ENCODE measurements at regions not wholly inside any gene's neighbourhood (a gene's known extent, or its start where the extent isn't known, plus 50 kb on each side); places are given as distances from the start of the nearest gene placed in this dataset.

DNA sequence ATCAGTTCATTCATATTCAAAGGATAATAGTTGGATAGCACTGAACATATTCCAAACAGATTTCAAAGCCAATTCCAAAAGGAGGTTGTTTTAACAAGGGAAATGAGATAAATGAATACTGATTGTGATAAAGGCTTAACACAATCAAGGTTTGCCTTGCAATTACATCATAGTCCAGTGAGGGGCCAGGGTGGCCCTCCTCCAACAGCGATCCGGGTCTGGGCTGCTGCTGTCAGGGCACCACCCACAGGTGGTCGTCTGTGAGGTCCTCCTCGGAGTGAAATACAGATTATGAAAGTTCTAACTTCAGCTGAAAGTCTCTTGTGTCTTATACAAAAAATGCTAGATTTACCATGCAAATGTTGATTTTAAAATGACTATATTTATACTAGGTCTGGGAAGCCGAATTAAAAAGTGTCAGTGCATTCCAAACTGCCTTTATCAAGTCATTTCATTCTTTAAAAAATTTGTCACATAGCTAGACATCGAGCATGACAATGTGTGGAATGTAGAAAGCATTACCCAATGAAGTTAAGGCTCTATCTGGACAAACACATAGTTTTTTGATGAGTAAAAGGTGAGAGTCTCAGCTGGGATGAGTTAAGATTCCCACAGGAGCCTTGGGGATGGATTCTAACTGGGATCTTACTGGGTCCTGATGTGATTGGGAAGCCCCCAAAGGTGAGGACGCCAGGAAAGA, 65.9 kb upstream of the SLC22A23 start:
- H3K9me2 ChIP-seq (replicated peaks; ENCODE audit: insufficient read depth, low read length): no peaks in the 10 kb centered on the region
- no peak overlapping the region for H3K27ac ChIP-seq (ENCODE audit: low read length)
- H3K36me3 ChIP-seq (replicated peaks; ENCODE audit: insufficient read depth, low read length): no peaks in the 10 kb centered on the region
- DNase-seq: no peak
- H3K4me3 ChIP-seq (ENCODE audit: low read length): no peak overlapping the region
- no peak overlapping the region for H3K9ac ChIP-seq (ENCODE audit: low read length)
- H3K4me1 ChIP-seq (ENCODE audit: low read length): no peaks in the 10 kb centered on the region
- no peaks in the 10 kb centered on the region for H3K27me3 ChIP-seq (replicated peaks; ENCODE audit: insufficient read depth, low read length)
- TF ChIP-seq EZH2phosphoT487 (IDR thresholded peaks at IDR 0.05; ENCODE audit: low read length) (no peak), EZH2 (optimal IDR thresholded peaks at IDR 0.05; ENCODE audit: low read depth, low read length) (no peak)
- TF ChIP-seq, protein P1, sequence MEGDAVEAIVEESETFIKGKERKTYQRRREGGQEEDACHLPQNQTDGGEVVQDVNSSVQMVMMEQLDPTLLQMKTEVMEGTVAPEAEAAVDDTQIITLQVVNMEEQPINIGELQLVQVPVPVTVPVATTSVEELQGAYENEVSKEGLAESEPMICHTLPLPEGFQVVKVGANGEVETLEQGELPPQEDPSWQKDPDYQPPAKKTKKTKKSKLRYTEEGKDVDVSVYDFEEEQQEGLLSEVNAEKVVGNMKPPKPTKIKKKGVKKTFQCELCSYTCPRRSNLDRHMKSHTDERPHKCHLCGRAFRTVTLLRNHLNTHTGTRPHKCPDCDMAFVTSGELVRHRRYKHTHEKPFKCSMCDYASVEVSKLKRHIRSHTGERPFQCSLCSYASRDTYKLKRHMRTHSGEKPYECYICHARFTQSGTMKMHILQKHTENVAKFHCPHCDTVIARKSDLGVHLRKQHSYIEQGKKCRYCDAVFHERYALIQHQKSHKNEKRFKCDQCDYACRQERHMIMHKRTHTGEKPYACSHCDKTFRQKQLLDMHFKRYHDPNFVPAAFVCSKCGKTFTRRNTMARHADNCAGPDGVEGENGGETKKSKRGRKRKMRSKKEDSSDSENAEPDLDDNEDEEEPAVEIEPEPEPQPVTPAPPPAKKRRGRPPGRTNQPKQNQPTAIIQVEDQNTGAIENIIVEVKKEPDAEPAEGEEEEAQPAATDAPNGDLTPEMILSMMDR (IDR thresholded peaks at IDR 0.05; ENCODE audit: low read length): no peak
- H3F3A ChIP-seq (ENCODE audit: insufficient read depth, low read length): no peaks in the 10 kb centered on the region
- H3K79me2 ChIP-seq (ENCODE audit: low read length): no peaks in the 10 kb centered on the region
- no peak overlapping the region for H2AFZ ChIP-seq (ENCODE audit: low read length)
- H3K9me3 ChIP-seq (replicated peaks; ENCODE audit: insufficient read depth, low read length): no peaks in the 10 kb centered on the region
- H3K4me2 ChIP-seq (ENCODE audit: low read depth, low read length): no peak overlapping the region
- H4K20me1 ChIP-seq (ENCODE audit: insufficient read depth, low read length): no peaks in the 10 kb centered on the region

GRCh38 chr6:3520281-3521230, 63.7 kb upstream of the SLC22A23 start:
- H3K27me3 ChIP-seq (replicated peaks; ENCODE audit: insufficient read depth, low read length): no peaks in the 10 kb centered on the region
- H3K79me2 ChIP-seq (ENCODE audit: low read length): no peaks in the 10 kb centered on the region
- H3K4me1 ChIP-seq (ENCODE audit: low read length): no peaks in the 10 kb centered on the region
- no peak overlapping the region for H3K9ac ChIP-seq (ENCODE audit: low read length)
- H3K4me2 ChIP-seq (ENCODE audit: low read depth, low read length): no peak overlapping the region
- H3K9me2 ChIP-seq (replicated peaks; ENCODE audit: insufficient read depth, low read length): no peaks in the 10 kb centered on the region
- H3F3A ChIP-seq (ENCODE audit: insufficient read depth, low read length): no peaks in the 10 kb centered on the region
- H3K27ac ChIP-seq (ENCODE audit: low read length): no peak overlapping the region
- no peaks in the 10 kb centered on the region for H4K20me1 ChIP-seq (ENCODE audit: insufficient read depth, low read length)
- no peak overlapping the region for H3K4me3 ChIP-seq (ENCODE audit: low read length)
- no peak overlapping the region for H2AFZ ChIP-seq (ENCODE audit: low read length)
- no peaks in the 10 kb centered on the region for H3K9me3 ChIP-seq (replicated peaks; ENCODE audit: insufficient read depth, low read length)
- DNase-seq: no peak
- TF ChIP-seq EZH2phosphoT487 (IDR thresholded peaks at IDR 0.05; ENCODE audit: low read length) (no peak), EZH2 (optimal IDR thresholded peaks at IDR 0.05; ENCODE audit: low read depth, low read length) (no peak)
- TF ChIP-seq, protein P1 (IDR thresholded peaks at IDR 0.05; ENCODE audit: low read length): no peak
- no peaks in the 10 kb centered on the region for H3K36me3 ChIP-seq (replicated peaks; ENCODE audit: insufficient read depth, low read length)

DNA sequence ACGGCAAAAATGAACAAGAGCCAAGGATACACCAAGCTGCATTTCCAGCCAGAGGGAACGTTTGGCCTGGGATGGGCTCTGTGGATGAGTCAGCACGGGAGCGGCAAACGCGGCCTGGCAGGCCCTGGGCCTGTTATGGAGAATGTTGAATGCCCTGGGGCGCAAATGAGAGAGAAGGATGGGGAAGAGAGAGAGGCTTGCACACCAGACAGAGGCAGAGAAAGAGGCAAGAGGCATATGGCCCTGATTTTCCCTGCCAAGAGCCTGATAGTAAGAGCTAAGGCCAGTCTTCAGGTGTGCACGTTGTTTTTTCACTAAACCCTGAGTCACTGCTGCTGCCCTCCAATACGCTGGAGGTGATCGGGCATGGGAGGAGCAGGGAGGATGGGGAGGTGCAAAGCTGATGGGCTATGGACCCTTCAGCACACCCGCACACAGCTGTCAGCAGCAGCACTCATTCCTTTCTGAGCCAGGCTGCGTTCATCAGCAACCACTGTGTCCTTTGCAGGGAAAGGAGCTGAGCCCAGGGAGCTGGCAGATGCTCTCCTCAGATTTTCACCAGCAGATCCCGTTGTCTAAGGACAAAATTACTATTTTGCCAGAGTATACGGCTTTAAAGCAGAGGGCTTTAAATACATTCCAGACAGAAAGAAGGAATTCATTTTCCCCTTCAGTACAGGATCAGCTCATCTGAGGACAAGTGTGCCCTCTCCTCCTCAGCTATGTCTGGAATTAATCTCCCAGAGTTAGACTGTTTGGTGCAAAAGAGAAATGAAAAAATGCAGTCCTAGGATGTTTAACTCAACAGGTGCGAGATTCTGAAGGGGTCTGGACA, 61.7 kb upstream of the SLC22A23 start:
- TF ChIP-seq, protein P1 (IDR thresholded peaks at IDR 0.05; ENCODE audit: low read length): no peak
- no peak for TF ChIP-seq EZH2phosphoT487 (IDR thresholded peaks at IDR 0.05; ENCODE audit: low read length)
- no peak for TF ChIP-seq EZH2 (optimal IDR thresholded peaks at IDR 0.05; ENCODE audit: low read depth, low read length)
- Histone ChIP-seq H3K9me2 (replicated peaks; ENCODE audit: insufficient read depth, low read length) (no peaks in the 10 kb centered on the region), H3K9ac (ENCODE audit: low read length) (no peak overlapping the region), H2AFZ (ENCODE audit: low read length) (no peak overlapping the region), H3K4me3 (ENCODE audit: low read length) (no peak overlapping the region), H3K27me3 (replicated peaks; ENCODE audit: insufficient read depth, low read length) (no peaks in the 10 kb centered on the region), H3K4me1 (ENCODE audit: low read length) (no peaks in the 10 kb centered on the region), H3K79me2 (ENCODE audit: low read length) (no peaks in the 10 kb centered on the region), H3F3A (ENCODE audit: insufficient read depth, low read length) (no peaks in the 10 kb centered on the region), H3K36me3 (replicated peaks; ENCODE audit: insufficient read depth, low read length) (no peaks in the 10 kb centered on the region), H3K9me3 (replicated peaks; ENCODE audit: insufficient read depth, low read length) (no peaks in the 10 kb centered on the region), H3K4me2 (ENCODE audit: low read depth, low read length) (no peak overlapping the region), H4K20me1 (ENCODE audit: insufficient read depth, low read length) (no peaks in the 10 kb centered on the region), H3K27ac (ENCODE audit: low read length) (no peak overlapping the region)
- DNase-seq: no peak
